GM12892 (cell line): ENCODE measurements at regions not wholly inside any gene's neighbourhood (a gene's known extent, or its start where the extent isn't known, plus 50 kb on each side); places are given as distances from the start of the nearest gene placed in this dataset.

Experiments used
- DNase-seq: peaks from one replicate; pipeline ENCODE4 v3.0.0; 2011; ENCODE audit not compliant: insufficient read length
- FAIRE-seq: peaks from 2 replicates; lab custom pipeline; 2011; peaks lifted over from hg19 to GRCh38; lab: Jason Lieb, UNC
- POLR2A ChIP-seq: IDR thresholded peaks from 2 replicates; pipeline ENCODE4 v1.6.1; 2011; ENCODE audit warnings: low read depth, low read length, control low read depth
- POLR2AphosphoS5 ChIP-seq: IDR thresholded peaks from 2 replicates; pipeline ENCODE4 v1.6.1; 2011; ENCODE audit warnings: low read depth, low read length, control low read depth
- TAF1 ChIP-seq: IDR thresholded peaks from 2 replicates; pipeline ENCODE4 v1.6.1; 2011; ENCODE audit warnings: low read depth, mild to moderate bottlenecking, control low read depth, low read length, borderline replicate concordance

DNA sequence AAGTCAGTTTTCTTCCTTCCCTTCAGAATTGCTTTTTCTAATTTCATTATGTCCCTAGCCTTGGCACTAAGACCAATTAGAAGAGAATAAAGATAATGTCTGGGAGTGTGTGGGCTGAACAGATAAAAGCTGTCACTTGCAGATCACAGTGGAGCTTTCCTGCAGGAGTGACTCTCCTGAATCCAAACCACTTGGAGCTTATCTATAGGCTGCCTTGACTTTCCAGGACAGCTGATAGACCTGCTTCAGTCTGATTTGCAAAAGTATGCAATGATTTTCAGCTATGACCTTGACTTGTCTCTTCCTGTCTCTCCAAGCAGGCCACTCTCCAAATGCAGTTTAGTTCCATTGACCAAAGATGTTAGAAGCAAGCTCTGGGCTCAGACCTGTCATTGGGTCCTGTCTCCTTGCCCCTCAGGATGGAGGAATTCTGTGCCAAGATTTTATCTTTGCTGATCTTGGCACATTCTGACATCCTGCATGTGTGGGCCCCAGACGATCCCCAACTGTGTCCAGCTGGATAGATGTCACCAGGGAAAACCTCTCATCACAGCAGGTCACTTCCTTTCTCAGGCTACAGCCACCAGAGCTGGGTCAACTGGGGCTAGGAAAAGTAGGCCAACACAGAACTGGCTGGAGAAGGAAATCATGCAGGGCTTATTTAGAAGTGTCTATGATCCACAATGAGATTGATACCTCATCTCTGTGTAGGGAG, 120.9 kb upstream of the ZNF438 start:
- FAIRE-seq, result no peak
- no peak for TF ChIP-seq POLR2A
- TF ChIP-seq POLR2AphosphoS5, result no peak
- TF ChIP-seq TAF1, result no peak
- DNase-seq, result no peak

GRCh38 chr10:31153161-31153560, 121.5 kb upstream of the ZNF438 start:
- no peak for DNase-seq
- no peak for FAIRE-seq
- TF ChIP-seq POLR2A, result no peak
- no peak for TF ChIP-seq POLR2AphosphoS5
- TF ChIP-seq TAF1, result no peak

DNA sequence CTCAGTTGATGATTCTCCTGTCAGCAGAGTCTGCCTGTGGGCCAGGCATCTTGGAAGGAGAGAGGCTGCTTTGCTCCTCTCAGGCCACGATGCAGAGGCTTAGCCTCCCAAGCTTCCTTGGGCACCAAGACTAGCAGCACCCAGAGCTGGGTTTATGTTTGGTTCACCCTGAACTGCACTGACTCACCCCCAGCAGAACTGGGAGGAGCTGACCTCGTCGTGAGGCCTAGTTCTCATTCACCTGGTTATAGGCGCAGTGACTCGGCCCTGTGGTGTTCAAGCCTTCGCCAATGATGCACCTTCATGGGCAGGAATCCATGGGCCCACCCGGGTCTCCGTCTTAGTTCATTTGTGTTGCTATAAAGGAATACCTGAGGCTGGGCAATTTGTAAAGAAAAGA, 122.0 kb upstream of the ZNF438 start:
- TF ChIP-seq POLR2A (no peak), POLR2AphosphoS5 (no peak), TAF1 (no peak)
- no peak for FAIRE-seq
- DNase-seq, result no peak

DNA sequence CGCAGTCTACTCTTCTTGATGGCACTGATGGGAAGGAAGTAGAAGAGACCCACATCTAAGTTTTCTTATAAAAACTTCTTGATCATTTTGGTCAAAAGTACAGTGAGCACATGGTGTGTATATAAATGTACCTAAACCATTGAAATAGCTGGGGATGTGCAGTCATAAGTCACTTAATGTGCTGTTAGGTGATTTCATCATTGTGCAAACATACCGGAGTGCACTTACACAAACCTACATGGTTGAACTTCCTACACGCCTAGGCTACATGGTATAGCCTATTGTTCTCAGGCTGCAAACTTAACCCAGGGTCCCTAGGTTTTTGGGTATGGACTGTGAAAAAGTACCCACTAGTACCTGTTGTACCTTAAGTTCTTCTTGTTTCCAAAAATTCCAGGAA, 123.3 kb upstream of the ZNF438 start:
- no peak for TF ChIP-seq POLR2AphosphoS5
- TF ChIP-seq TAF1, result no peak
- no peak for TF ChIP-seq POLR2A
- DNase-seq (no peak), FAIRE-seq (no peak)

GRCh38 chr10:31157123-31158010, 125.7 kb upstream of the ZNF438 start:
- DNase-seq (no peak), FAIRE-seq (no peak)
- TF ChIP-seq TAF1 (no peak), POLR2A (no peak), POLR2AphosphoS5 (no peak)

DNA sequence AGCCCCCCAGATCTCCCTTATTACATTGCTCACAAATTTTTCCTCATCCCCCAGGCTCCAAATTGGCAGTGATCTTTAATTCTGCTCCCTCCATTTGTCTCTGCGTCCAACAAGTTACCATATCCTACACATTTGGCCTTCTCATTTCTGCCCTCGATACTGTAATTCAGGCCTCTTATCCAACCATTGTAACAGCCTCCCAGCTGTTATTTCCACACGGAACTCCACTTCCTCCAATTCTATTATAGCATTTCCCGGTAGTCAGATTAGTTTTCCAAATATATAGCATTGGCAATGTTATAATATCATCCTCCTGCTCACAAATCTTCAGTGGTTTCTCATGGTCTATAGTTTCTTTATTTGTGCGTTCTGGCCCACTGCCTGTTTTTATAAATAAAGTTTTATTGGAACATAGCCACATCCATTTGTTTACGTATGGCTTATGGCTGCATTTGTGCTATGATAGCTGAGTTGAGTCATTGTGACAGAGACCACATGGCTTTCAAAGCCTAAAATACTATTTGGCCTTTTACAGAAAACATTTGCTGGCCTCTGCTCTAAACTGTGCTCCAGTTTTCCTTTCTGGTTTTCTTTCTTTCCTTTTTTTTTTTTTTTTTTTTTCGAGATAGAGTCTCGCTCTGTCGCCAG, 126.5 kb upstream of the ZNF438 start:
- FAIRE-seq (no peak), DNase-seq (no peak)
- no peak for TF ChIP-seq POLR2AphosphoS5
- TF ChIP-seq POLR2A, result no peak
- no peak for TF ChIP-seq TAF1

DNA sequence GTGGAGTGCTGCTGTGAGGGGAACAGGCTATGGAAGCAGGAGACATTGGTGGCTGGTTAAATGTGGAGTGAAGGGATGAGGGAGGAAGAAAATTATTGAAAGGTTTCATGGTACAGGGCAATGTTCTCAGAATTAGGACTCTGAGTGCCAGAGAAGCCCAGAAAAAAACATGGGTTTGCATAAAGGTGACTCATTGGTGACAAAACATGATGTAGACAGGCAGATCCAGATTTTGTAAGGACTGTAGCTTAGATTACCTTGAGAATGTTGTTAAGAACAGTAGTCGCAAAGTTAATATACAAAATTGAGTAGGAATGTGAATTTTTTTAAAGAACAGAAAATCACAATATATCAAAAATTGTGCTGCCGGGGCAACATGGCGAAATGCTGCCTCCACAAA, 134.9 kb upstream of the ZNF438 start:
- FAIRE-seq, result no peak
- DNase-seq, result no peak
- TF ChIP-seq TAF1 (no peak), POLR2A (no peak), POLR2AphosphoS5 (no peak)

GRCh38 chr10:31170636-31171035, 139.0 kb upstream of the ZNF438 start:
- TF ChIP-seq TAF1, result no peak
- no peak for TF ChIP-seq POLR2A
- TF ChIP-seq POLR2AphosphoS5, result no peak
- FAIRE-seq, result no peak

GRCh38 chr10:31171402-31172083, 139.9 kb upstream of the ZNF438 start:
- no peak for DNase-seq
- no peak for FAIRE-seq
- no peak for TF ChIP-seq TAF1

More at GRCh38 chr10:31170636-31171035, 139.0 kb upstream of the ZNF438 start:
- no peak for DNase-seq

DNA sequence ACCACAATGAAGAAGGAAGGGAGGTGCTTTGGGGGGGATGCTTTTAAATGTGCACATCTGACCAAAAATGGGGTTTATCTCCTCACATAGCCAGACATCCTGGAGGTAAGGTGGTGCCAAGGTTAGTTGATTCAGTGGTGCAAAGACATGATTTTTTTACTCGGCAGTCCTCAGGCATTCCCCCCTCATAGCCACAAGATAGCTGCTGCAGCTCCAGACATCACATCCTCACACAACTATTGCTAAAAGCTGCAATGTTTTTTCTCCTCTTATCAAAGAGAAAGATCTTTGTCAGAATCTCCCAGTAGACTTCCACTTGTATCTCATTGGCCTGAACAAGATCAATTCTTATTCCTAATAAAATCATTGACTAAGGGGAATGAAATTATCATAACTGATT, 141.3 kb upstream of the ZNF438 start:
- no peak for TF ChIP-seq TAF1
- TF ChIP-seq POLR2A, result no peak
- TF ChIP-seq POLR2AphosphoS5, result no peak
- no peak for FAIRE-seq
- DNase-seq, result no peak

DNA sequence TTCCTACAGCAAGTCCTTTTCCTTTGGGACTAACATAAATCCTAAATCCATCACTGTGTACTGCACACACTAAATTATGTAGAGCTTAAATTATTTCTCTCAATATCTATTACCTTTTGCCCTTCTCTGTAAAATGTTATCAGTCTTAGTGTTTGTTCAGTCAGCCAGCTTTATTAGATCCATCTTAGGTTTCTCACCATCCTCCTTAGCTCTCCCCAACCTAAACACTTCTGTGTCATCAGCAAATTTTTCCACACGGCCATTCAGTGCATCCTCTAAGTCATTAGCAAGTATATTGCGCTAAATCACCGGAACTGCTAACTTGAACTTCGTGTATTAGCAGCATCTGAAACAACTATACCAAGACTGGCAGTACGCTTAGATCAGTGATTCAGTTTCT, 142.1 kb upstream of the ZNF438 start:
- FAIRE-seq (no peak), DNase-seq (no peak)
- TF ChIP-seq TAF1 (no peak), POLR2A (no peak), POLR2AphosphoS5 (no peak)
